Retinal pigment epithelial cell (primary cell): ENCODE measurements at regions not wholly inside any gene's neighbourhood (a gene's known extent, or its start where the extent isn't known, plus 50 kb on each side); places are given as distances from the start of the nearest gene placed in this dataset.
A peak's percentile ranks its signal among the peaks of the same experiment; 100 is the strongest.
"Not testable (repeated sequence)": the region's sequence is repeated elsewhere in the genome, so short reads cannot be mapped to it uniquely, and the experiment has no call there.

Experiments used
- DNase-seq: peaks from one replicate; pipeline ENCODE4 v3.0.0-alpha.2; 2010; ENCODE audit warnings: low read depth
- H3K4me3 ChIP-seq: 2 replicates; pipeline ENCODE4 v1.5.1; 2011; ENCODE audit warnings: mild to moderate bottlenecking, low read length, control low read depth, moderate library complexity
- CTCF ChIP-seq: conservative IDR thresholded peaks from 2 replicates; pipeline ENCODE4 v1.5.1; 2011; ENCODE audit warnings: low read depth, low read length, control low read depth, inconsistent platforms

GRCh38 chr9:92223758-92224157, 69.7 kb downstream of the IARS1 start:
- H3K4me3 ChIP-seq: no peak overlapping the region
- no peak for DNase-seq
- no peak for TF ChIP-seq CTCF

GRCh38 chr9:92208693-92209524, 84.6 kb downstream of the IARS1 start:
- no peak for TF ChIP-seq CTCF
- no peak for DNase-seq
- no peak overlapping the region for H3K4me3 ChIP-seq

DNA sequence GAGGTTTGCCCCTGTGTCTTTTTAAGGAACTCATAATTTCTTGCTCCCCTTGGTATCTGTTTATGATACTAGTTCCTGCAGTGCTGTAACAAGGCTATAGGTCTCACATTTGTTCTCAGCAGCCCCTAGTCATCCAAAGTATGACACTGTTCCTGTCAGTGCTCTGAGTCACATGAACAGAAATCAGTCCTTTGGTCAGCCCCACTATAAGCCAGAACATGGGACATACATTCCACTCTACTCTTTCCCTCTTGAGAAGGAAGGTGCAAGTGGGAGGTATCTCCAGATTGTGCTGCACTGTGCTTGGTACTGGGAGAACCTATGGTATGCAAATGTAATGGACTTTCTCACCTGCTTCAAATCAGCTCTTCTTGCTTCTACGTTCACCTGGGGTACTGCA, 87.0 kb downstream of the IARS1 start:
- DNase-seq: peak; percentile 56
- H3K4me3 ChIP-seq: no peak overlapping the region
- TF ChIP-seq CTCF: no peak

- DNase-seq, H3K4me3 ChIP-seq: not testable (repeated sequence)
Measured at GRCh38 chr9:92203887-92204286, 88.7 kb upstream of the SPTLC1 start.

GRCh38 chr9:92198237-92198636, 83.0 kb upstream of the SPTLC1 start:
- not testable (repeated sequence) for H3K4me3 ChIP-seq, DNase-seq

DNA sequence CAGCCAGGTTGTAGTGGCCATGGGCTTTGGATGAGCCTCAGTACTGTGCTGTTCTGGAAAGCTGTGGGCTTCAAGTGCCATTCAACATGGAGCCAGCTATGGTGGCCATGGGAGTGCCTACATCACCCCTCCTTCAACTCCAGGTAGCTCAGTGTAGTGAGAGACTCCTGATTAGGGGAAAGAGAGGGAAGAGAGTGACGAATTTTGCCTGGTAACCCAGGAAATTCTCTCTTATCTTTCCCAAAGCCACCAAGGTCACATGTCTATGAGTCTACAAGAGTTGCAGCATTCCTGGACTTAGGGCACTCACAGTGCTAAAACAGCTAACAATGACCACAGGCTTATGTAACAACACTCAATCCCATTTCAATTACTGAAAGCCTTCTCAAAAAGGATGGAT, 81.7 kb upstream of the SPTLC1 start:
- TF ChIP-seq CTCF: no peak
- peak; percentile 30 for DNase-seq

DNA sequence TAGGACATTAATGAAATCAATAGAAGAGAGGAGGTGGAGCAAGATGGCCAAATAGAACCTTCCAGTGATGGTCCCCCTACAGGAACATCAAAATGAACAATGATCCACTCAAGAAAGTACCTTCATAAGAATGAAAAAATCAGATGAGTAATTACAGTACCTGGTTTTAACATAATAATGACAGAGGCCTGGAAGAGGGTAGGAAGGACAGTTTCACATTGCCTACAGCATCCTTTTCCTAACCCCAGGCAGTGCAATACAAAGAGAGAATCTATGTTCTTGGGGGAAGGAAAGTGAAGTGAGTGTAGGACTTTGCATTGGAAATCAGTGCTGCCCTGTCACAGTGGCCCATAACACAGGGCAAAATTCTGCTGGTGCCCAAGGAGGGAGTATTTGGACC, 81.2 kb upstream of the SPTLC1 start:
- TF ChIP-seq CTCF: no peak
- no peak for DNase-seq
- H3K4me3 ChIP-seq: no peak overlapping the region

More for the DNA sequence above, 81.7 kb upstream of the SPTLC1 start:
- H3K4me3 ChIP-seq: no peak overlapping the region

GRCh38 chr9:92191801-92192200, 76.6 kb upstream of the SPTLC1 start:
- no peak for TF ChIP-seq CTCF
- no peak overlapping the region for H3K4me3 ChIP-seq
- DNase-seq: no peak
